ENCODE measurements at regions not wholly inside any gene's neighbourhood (a gene's known extent, or its start where the extent isn't known, plus 50 kb on each side); places are given as distances from the start of the nearest gene placed in this dataset.

GRCh38 chr9:19665146-19665863, 123.5 kb downstream of the SLC24A2 start:
- ChIA-PET CTCF (interaction anchor here (1.0 kb wide), 1 partner anchor 16 kb away, joined by 3 read pairs; no protein-coding TSS in a partner anchor), POLR2A (no interaction called here)
- TF ChIP-seq CTCF (IDR thresholded peaks at IDR 0.05; ENCODE audit: control extremely low read depth, extremely low read depth, low read depth, missing control alignments): no peak
- peak; percentile 29 for DNase-seq (ENCODE audit: extremely low spot score)

GRCh38 chr9:19663570-19663969, 125.3 kb downstream of the SLC24A2 start:
- CTCF ChIA-PET: interaction anchor here (1.6 to 1.7 kb wide), 2 partner anchors 13 to 18 kb away, joined by 3 to 4 read pairs; no protein-coding TSS in a partner anchor

GRCh38 chr9:19662213-19662612, 126.6 kb downstream of the SLC24A2 start:
- DNase-seq (ENCODE audit: extremely low spot score): no peak
- ChIA-PET CTCF (interaction anchor here (1.6 kb wide), 1 partner anchor 11 kb away, joined by 3 read pairs; no protein-coding TSS in a partner anchor), POLR2A (no interaction called here)
- TF ChIP-seq CTCF (IDR thresholded peaks at IDR 0.05; ENCODE audit: control extremely low read depth, extremely low read depth, low read depth, missing control alignments): no peak

More at GRCh38 chr9:19663570-19663969, 125.3 kb downstream of the SLC24A2 start:
- POLR2A ChIA-PET: no interaction called here
- TF ChIP-seq CTCF (IDR thresholded peaks at IDR 0.05; ENCODE audit: control extremely low read depth, extremely low read depth, low read depth, missing control alignments): no peak
- no peak for DNase-seq (ENCODE audit: extremely low spot score)

GRCh38 chr9:19660019-19660418, 128.8 kb downstream of the SLC24A2 start:
- POLR2A ChIA-PET: no interaction called here
- TF ChIP-seq CTCF (IDR thresholded peaks at IDR 0.05; ENCODE audit: control extremely low read depth, extremely low read depth, low read depth, missing control alignments): no peak
- no peak for DNase-seq (ENCODE audit: extremely low spot score)
- CTCF ChIA-PET: interaction anchor here (1.0 to 2.7 kb wide), 4 partner anchors 10 to 69 kb away, joined by 3 to 7 read pairs (median 4); no protein-coding TSS in a partner anchor

- DNase-seq (ENCODE audit: extremely low spot score): no peak
- TF ChIP-seq CTCF (IDR thresholded peaks at IDR 0.05; ENCODE audit: control extremely low read depth, extremely low read depth, low read depth, missing control alignments): no peak
- CTCF ChIA-PET: no interaction called here
- POLR2A ChIA-PET: no interaction called here
Measured at GRCh38 chr9:19656704-19657103, 132.1 kb downstream of the SLC24A2 start.

GRCh38 chr9:19651681-19652080, 137.2 kb downstream of the SLC24A2 start:
- CTCF ChIA-PET: interaction anchor here (1.2 to 1.3 kb wide), 2 partner anchors 10 to 13 kb away, joined by 3 to 5 read pairs; no protein-coding TSS in a partner anchor

More at GRCh38 chr9:19651681-19652080, 137.2 kb downstream of the SLC24A2 start:
- DNase-seq (ENCODE audit: extremely low spot score): no peak
- no peak for TF ChIP-seq CTCF (IDR thresholded peaks at IDR 0.05; ENCODE audit: control extremely low read depth, extremely low read depth, low read depth, missing control alignments)
- POLR2A ChIA-PET: no interaction called here

All from GM10248 (cell line).